GM12873 (cell line): ENCODE measurements at regions not wholly inside any gene's neighbourhood (a gene's known extent, or its start where the extent isn't known, plus 50 kb on each side); places are given as distances from the start of the nearest gene placed in this dataset.

Experiments used
- TF ChIP-seq, protein P1 (sequence below): IDR thresholded peaks from 2 replicates; pipeline ENCODE4 v1.5.1; 2012; ENCODE audit warnings: low read depth, mild to moderate bottlenecking, moderate library complexity, low read length, control low read depth; ENCODE audit not compliant: insufficient read depth; ENCODE audit errors: missing control alignments

DNA sequence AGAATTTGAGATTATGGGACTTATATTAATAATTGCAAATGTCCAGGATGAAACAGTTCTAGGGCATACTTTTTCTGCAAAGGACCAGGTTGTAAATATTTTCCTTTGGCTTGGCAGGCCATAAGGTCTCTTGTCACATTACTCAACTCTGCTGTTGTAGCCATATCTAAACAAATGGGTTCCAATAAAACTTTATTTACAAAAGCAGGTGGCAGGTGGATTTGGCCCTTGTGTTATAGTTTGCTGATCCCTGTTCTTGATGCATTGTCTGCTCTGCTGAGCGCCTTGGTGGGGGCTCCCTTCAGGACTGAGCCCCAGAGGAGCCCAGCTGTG, 258.5 kb downstream of the FOXD2 start:
- TF ChIP-seq, protein P1, sequence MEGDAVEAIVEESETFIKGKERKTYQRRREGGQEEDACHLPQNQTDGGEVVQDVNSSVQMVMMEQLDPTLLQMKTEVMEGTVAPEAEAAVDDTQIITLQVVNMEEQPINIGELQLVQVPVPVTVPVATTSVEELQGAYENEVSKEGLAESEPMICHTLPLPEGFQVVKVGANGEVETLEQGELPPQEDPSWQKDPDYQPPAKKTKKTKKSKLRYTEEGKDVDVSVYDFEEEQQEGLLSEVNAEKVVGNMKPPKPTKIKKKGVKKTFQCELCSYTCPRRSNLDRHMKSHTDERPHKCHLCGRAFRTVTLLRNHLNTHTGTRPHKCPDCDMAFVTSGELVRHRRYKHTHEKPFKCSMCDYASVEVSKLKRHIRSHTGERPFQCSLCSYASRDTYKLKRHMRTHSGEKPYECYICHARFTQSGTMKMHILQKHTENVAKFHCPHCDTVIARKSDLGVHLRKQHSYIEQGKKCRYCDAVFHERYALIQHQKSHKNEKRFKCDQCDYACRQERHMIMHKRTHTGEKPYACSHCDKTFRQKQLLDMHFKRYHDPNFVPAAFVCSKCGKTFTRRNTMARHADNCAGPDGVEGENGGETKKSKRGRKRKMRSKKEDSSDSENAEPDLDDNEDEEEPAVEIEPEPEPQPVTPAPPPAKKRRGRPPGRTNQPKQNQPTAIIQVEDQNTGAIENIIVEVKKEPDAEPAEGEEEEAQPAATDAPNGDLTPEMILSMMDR = no peak

DNA sequence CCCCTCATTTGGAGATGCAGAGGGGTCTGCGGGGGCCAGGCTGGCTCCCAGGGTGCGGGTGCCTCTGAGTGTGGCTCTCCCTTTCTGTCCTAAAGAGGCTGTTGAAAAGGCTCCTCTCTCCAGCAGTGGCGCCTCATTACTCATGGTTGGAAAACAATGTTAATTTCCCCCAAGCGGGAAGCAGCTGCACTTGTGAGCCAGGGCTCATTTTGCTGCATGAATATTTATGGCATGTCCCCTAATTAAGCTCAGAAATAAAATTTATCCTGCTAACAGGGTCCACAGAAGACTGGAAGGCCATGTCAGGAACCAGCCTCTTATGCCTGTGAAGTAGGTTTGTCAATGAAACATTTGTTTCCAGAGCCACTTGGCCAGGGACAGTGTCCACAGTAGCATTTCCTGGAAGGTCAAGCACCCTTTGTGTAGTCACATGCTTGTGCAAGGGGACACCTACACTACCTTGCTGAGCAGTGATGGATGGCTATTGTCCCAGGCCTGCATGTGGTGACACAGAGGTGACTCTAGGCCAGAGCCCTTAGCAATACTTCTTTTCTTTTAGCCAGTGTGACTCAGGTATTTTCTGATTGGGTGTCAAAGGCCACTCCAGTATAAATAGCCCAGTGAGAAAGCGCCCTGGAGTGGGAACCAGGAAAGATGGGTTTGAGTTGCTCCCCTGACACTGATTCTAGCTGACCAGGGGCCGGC, 259.0 kb downstream of the FOXD2 start:
- TF ChIP-seq, protein P1 = no peak

DNA sequence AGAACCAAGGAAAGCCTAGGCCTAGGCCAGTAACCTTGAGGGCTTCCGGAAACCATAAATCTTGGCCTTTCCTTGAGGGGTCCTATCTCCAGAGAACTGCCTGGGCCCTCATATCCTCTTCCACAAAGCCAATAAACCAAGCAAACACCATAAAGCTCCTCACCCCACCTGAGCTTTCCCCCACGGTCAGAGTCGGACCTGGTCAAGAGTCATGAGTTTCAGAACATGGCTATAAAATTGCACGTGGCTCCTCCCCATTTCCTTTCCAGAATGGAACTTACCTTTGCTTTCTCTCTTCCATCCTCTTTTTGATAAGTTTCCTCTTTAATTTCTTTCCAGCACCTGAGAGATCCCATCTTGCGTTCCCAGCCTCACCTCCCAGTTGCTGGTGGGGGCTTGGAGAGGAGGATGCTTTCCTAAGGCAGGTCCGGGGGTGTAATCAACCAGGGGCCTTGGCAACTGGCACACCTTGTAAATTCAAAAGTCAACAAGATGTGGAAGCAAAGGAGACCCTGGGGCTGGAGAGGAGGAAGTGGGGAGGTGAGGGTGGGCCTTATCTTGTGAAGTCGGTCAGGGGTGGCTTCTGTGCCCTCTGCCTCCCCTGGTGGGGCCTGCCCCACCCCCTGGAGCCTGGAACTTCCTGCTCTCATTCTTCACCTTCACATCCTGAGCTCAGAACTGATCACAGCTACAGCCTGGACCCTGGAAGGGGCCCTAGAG, 259.9 kb downstream of the FOXD2 start:
- TF ChIP-seq, protein P1 = no peak

DNA sequence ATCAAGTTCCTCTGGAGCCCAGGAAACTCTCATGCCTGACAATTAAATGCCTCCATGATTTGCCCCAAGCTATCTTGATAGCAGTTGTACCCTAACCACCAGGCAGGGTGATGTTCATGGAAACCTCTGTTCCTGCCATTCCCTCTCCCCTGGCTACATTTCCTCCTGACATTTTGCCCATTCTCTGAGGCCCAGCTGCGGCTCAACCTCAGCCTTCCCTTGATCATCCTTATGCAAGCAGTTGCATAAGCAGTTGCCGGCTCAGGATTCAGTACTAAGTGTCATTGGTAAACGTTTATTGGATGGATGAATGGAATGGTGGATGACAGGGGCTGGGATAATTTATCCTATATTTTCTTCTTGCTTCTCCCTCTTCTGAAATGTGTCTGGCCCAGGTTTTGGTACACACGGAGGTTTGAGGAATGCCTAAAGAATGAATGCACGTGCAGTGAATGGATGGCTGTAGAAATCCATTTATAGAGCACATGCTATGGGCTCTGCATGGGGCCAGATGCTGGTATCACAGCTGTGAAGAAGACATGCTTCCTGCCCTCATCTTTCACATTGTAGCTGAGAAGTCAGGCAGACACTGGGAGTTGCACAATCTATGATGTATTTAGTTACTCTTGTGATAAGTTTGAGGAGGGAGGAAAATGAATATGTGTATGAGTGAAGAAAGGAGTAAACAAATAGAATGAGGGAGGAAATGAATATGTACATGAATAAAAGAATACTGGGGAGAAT, 261.8 kb downstream of the FOXD2 start:
- TF ChIP-seq, protein P1 = no peak

DNA sequence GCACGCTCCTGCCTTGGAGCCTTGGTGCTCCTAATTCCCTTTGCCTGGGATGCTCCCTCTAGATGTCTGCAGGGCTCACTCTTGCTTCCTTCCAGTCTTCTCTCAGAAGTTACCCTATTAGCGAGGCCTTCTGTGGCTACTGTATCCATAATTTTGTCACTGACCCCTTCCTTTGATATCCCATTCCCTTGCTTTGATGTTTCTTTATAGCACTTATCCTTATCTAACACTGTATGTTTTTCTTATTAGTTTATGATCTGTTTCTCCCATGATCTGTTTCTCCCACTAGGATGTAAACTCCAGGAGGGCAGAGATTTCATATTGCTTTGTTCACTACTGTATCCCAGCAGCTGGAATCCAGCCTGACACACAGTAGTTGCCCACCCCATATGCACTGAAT, 263.4 kb downstream of the FOXD2 start:
- TF ChIP-seq, protein P1 = no peak

DNA sequence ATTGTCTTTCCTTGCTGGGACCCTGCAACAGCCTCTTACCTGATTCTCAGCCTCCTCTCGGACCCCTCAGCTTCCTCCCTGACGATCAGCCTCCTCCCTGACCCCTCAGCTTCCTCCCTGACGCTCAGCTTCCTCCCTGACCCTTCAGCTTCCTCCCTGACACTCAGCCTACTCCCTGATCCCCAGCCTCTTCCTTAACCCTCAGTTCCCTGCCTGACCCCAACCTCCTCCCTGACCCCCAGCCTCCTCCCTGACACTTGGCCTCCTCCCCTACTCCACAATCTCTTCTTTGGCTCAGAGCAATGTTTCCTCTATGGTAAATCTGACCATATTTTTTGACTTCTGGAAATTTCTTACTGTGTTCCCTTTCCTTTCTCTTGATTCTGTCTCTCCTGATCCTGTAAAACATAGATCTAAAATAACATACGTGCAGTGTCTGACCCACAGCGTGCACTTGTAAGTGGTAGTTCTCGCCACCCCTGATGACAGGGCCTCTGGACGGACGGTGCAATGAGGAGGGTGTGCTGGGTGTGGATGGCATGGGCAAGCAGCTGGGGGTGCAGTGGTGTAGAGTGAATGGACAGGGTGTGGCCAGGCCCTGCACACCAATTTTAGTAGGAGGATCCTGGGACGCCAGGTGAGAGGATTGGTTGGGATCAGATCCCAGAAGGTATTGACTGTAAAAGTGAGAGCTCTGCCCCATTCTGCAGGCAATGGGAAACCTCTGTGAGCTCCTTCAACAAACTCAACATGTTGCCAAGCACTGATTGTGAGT, 264.1 kb downstream of the FOXD2 start:
- TF ChIP-seq, protein P1 = no peak
